CD14-positive monocyte (primary cell): ENCODE measurements at regions not wholly inside any gene's neighbourhood (a gene's known extent, or its start where the extent isn't known, plus 50 kb on each side); places are given as distances from the start of the nearest gene placed in this dataset.

Source experiments
- DNase-seq, 3 donors: peaks; one replicate each; pipeline ENCODE4 v3.0.0-alpha.2; 2011 to 2022
- H2AFZ ChIP-seq: 2 replicates; pipeline ENCODE4 v1.6.0; 2012; ENCODE audit warnings: mild to moderate bottlenecking, low read depth, low read length, inconsistent platforms; ENCODE audit not compliant: insufficient read depth, poor library complexity, severe bottlenecking
- H3K27ac ChIP-seq, 2 donors: 1 replicate in 1 of 2; 2 replicates in 1 of 2; pipeline ENCODE4 v1.5.1; 2012 to 2013; ENCODE audit warnings: low read length in 2 of 2, control low read depth in 1 of 2, inconsistent platforms in 1 of 2, low read depth in 1 of 2, mild to moderate bottlenecking in 1 of 2
- H3K27me3 ChIP-seq, 2 donors: one replicate each; pipeline versions ENCODE4 v1.6.0 to v1.6.1; 2011 to 2013; ENCODE audit warnings: low read length in 2 of 2; ENCODE audit not compliant: control insufficient read depth in 2 of 2, insufficient read depth in 2 of 2
- H3K36me3 ChIP-seq, 2 donors: replicated peaks in 1 of 2; 1 replicate in 1 of 2; 2 replicates in 1 of 2; pipeline versions ENCODE4 v1.5.1 to v1.6.1; 2012 to 2013; ENCODE audit warnings: low read length in 2 of 2, control low read depth in 1 of 2, inconsistent platforms in 1 of 2, mild to moderate bottlenecking in 1 of 2; ENCODE audit not compliant: insufficient read depth in 2 of 2, control insufficient read depth in 1 of 2
- H3K4me1 ChIP-seq, 2 donors: 1 replicate in 1 of 2; 2 replicates in 1 of 2; pipeline versions ENCODE4 v1.5.1 to v1.6.1; 2012 to 2013; ENCODE audit warnings: low read length in 2 of 2, control low read depth in 1 of 2, inconsistent platforms in 1 of 2, mild to moderate bottlenecking in 1 of 2, moderate library complexity in 1 of 2; ENCODE audit not compliant: insufficient read depth in 2 of 2, control insufficient read depth in 1 of 2
- H3K4me2 ChIP-seq: replicated peaks from 2 replicates; pipeline ENCODE3; 2012; ENCODE audit warnings: low read length, moderate library complexity, mild to moderate bottlenecking; ENCODE audit not compliant: poor library complexity, severe bottlenecking; ENCODE audit errors: extremely low read depth
- H3K4me3 ChIP-seq, 3 experiments: fragments of 200-600 bp in 1 of 3; sonication (generic) in 1 of 3; replicated peaks in 1 of 3; 1 replicate in 2 of 3; 2 replicates in 1 of 3; pipeline ENCODE4 v1.5.1; 2011 to 2013; ENCODE audit warnings: low read length in 3 of 3, mild to moderate bottlenecking in 3 of 3, control low read depth in 2 of 3, low read depth in 2 of 3, inconsistent platforms in 1 of 3, moderate library complexity in 1 of 3
- H3K79me2 ChIP-seq: 2 replicates; pipeline ENCODE4 v1.6.0; 2012; ENCODE audit warnings: mild to moderate bottlenecking, control low read depth, inconsistent platforms, low read length, moderate library complexity; ENCODE audit not compliant: insufficient read depth
- H3K9ac ChIP-seq: 2 replicates; pipeline ENCODE4 v1.6.0; 2017; ENCODE audit warnings: low read length, mild to moderate bottlenecking; ENCODE audit not compliant: insufficient read depth, poor library complexity, severe bottlenecking
- H3K9me3 ChIP-seq, 2 donors: replicated peaks in 1 of 2; 1 replicate in 1 of 2; 2 replicates in 1 of 2; pipeline versions ENCODE4 v1.5.1 to v1.6.1; 2012 to 2013; ENCODE audit warnings: low read length in 2 of 2, control low read depth in 1 of 2; ENCODE audit not compliant: control insufficient read depth in 1 of 2, insufficient read depth in 1 of 2
- H4K20me1 ChIP-seq: 2 replicates; pipeline ENCODE4 v1.6.0; 2012; ENCODE audit warnings: mild to moderate bottlenecking, low read length, control low read depth, moderate library complexity; ENCODE audit not compliant: insufficient read depth
- H3K27ac Mint-ChIP-seq, 7 donors: one replicate each; pipeline ENCODE4 v1.8.0; 2020; ENCODE audit warnings: mild to moderate bottlenecking in 7 of 7, mixed read lengths in 7 of 7, moderate library complexity in 6 of 7, inconsistent platforms in 2 of 7
- H3K27me3 Mint-ChIP-seq, 3 donors: one replicate each; pipeline ENCODE4 v1.8.0; 2021 to 2022; ENCODE audit warnings: low read depth in 3 of 3, mild to moderate bottlenecking in 3 of 3, mixed read lengths in 3 of 3, moderate library complexity in 3 of 3, inconsistent platforms in 1 of 3
- H3K36me3 Mint-ChIP-seq, 2 donors: one replicate each; pipeline ENCODE4 v1.8.0; 2020; ENCODE audit warnings: mixed read lengths in 2 of 2, inconsistent platforms in 1 of 2, mild to moderate bottlenecking in 1 of 2
- H3K4me1 Mint-ChIP-seq: one replicate; pipeline ENCODE4 v1.8.0; 2020; ENCODE audit warnings: mild to moderate bottlenecking, mixed read lengths
- H3K4me3 Mint-ChIP-seq, 2 donors: one replicate each; pipeline ENCODE4 v1.8.0; 2020; ENCODE audit warnings: mild to moderate bottlenecking in 2 of 2, mixed read lengths in 2 of 2, moderate library complexity in 1 of 2
- H3K9me3 Mint-ChIP-seq, 7 donors: one replicate each; pipeline ENCODE4 v1.8.0; 2020 to 2022; ENCODE audit warnings: mixed read lengths in 7 of 7, mild to moderate bottlenecking in 6 of 7, moderate library complexity in 6 of 7, inconsistent platforms in 2 of 7
- CTCF ChIP-seq: fragments of 200-600 bp; IDR thresholded peaks from one replicate; pipeline ENCODE4 v1.8.0; 2022; ENCODE audit warnings: antibody characterized with exemption, mild to moderate bottlenecking
- WGBS: methylation state at CpG from one replicate; pipeline ENCODE4 v1.1.5; 2013; ENCODE audit warnings: missing lambda C conversion rate; ENCODE audit not compliant: insufficient coverage; 5-methylcytosine and 5-hydroxymethylcytosine counted together
- intact Hi-C, 2 donors: fragments of 100-400 bp; cut with micrococcal nuclease; formaldehyde crosslinking; loops; one replicate each; pipeline versions ENCODE4 v1.15.0 to v1.15.1; 2023

GRCh38 chr13:60230593-60230992 is 66.9 kb upstream of the DIAPH3 start:
- no peak overlapping the region for H3K4me3 Mint-ChIP-seq
- intact Hi-C loops, result no loop called here
- no peaks in the 10 kb centered on the region for H3K4me1 Mint-ChIP-seq
- peaks cover 0 to 3% (median 2%) of the 10 kb centered on the region in 3 donors for H3K27me3 Mint-ChIP-seq
- Histone ChIP-seq H3K9ac (no peak overlapping the region), H3K4me1 (no peaks in the 10 kb centered on the region), H4K20me1 (no peaks in the 10 kb centered on the region), H3K79me2 (no peaks in the 10 kb centered on the region), H3K27ac (no peak overlapping the region), H2AFZ (no peak overlapping the region), H3K36me3 (no peaks in the 10 kb centered on the region), H3K4me2 (no peak overlapping the region), H3K4me3 (no peak overlapping the region), H3K27me3 (no peaks in the 10 kb centered on the region), H3K9me3 (no peaks in the 10 kb centered on the region)
- no peak for TF ChIP-seq CTCF
- peaks cover 0 to 3% (median 2%) of the 10 kb centered on the region in 7 donors for H3K9me3 Mint-ChIP-seq
- no peak overlapping the region for H3K27ac Mint-ChIP-seq
- no peaks in the 10 kb centered on the region for H3K36me3 Mint-ChIP-seq
- WGBS, result 33% methylated on average over 2 of the region's 3 CpGs
- DNase-seq, result no peak

- H2AFZ ChIP-seq, result no peak overlapping the region
- intact Hi-C loops, result no loop called here
- H3K9ac ChIP-seq, result no peak overlapping the region
- no peak overlapping the region for H3K4me3 Mint-ChIP-seq
- no peaks in the 10 kb centered on the region for H3K36me3 Mint-ChIP-seq
- H4K20me1 ChIP-seq, result no peaks in the 10 kb centered on the region
- H3K4me2 ChIP-seq, result no peak overlapping the region
- H3K27ac Mint-ChIP-seq, result no peak overlapping the region
- no peaks in the 10 kb centered on the region for H3K4me1 ChIP-seq
- H3K79me2 ChIP-seq, result no peaks in the 10 kb centered on the region
- H3K27me3 ChIP-seq, result no peaks in the 10 kb centered on the region
- no peaks in the 10 kb centered on the region for H3K36me3 ChIP-seq
- H3K27ac ChIP-seq, result no peak overlapping the region
- no peak for TF ChIP-seq CTCF
- peaks cover 0 to 3% (median 0%) of the 10 kb centered on the region in 3 donors for H3K27me3 Mint-ChIP-seq
- 80% methylated on average over 1 of the region's 2 CpGs for WGBS
- no peak for DNase-seq
- no peaks in the 10 kb centered on the region for H3K4me1 Mint-ChIP-seq
- no peak overlapping the region for H3K4me3 ChIP-seq
- H3K9me3 ChIP-seq, result no peaks in the 10 kb centered on the region
- H3K9me3 Mint-ChIP-seq, result peaks cover 0 to 2% (median 0%) of the 10 kb centered on the region in 7 donors
These were observed 78.4 kb upstream of the DIAPH3 start for GRCh38 chr13:60242043-60242595.
